Renal cortex interstitium (tissue), 11 donors: ENCODE measurements at regions not wholly inside any gene's neighbourhood (a gene's known extent, or its start where the extent isn't known, plus 50 kb on each side); places are given as distances from the start of the nearest gene placed in this dataset.
"Not testable (repeated sequence)": the region's sequence is repeated elsewhere in the genome, so short reads cannot be mapped to it uniquely, and the experiment has no call there.

ENCODE experiments used
- DNase-seq, 11 donors: peaks; one replicate each; pipeline ENCODE4 v3.0.0-alpha.2; 2013; ENCODE audit warnings: low read depth in 9 of 11, low spot score in 4 of 11; ENCODE audit errors: extremely low read depth in 1 of 11

DNA sequence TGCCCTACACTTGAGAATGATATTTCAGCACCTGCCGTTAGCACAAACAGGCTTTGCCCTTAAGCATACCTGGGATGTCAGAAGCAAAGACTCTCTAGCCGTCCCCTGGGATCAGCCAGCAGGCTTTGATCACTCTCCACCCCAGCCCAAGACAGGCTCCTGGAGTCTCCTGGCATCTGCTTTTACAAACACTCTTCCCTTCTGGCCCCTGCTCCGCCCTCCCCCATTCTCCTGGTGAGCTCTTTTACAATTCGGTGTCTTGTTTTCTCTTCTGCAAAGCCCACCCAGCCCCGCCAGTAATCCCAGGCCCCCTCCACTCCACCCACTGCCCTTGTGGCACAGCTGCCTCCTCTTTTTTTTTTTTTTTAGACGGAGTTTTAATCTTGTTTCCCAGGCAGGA is 50.4 kb downstream of the KATNIP start:
- no peak for DNase-seq

DNA sequence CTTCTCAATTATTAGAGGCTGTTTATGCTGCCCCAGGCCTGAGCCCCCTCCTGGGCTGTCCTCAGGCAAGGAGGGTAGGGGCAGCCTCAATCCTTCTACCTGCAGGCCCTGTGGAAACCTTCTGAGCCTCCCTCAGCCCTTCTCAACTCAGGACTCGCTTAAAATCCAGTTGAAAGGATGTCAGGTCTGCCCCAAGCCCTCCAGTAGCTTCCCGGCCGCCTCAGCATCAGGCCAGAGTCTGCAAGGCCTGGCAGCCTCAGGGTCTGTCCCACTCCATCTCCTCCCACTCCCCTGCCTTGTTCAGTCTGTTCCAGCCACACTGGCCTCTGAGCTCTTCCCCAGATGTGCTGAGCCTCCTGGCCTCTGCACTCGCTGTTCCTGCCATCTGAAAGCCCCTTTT is 52.2 kb downstream of the KATNIP start:
- DNase-seq, result no peak

DNA sequence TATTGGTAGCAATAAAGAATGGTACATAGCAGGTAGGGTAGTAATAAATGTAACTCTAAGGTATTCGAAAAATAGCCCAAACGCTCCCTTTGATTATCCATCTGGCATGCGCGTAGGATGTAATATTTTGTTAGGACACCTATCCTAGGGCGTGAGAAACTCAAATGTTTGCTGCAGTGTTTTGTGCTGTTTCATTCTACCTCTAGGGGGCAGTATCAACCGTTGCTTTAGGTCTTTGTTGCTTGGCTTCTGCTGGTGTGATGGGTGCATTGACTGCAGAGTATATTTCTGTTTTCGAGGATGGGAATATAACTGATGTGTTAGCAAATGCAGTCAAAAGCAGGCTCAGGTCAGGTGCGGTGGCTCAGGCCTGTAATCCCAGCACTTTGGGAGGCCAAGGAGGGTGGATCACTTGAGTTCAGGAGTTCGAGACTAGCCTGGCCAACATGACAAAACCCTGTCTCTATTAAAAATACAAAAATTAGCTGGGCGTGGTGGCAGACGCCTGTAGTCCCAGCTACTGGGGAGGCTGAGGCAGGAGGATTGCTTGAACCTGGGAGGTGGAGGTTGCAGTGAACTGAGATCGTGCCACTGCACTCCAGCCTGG is 55.7 kb downstream of the KATNIP start:
- DNase-seq, result peak in 2 of 11 donors; percentile 40 to 56

DNA sequence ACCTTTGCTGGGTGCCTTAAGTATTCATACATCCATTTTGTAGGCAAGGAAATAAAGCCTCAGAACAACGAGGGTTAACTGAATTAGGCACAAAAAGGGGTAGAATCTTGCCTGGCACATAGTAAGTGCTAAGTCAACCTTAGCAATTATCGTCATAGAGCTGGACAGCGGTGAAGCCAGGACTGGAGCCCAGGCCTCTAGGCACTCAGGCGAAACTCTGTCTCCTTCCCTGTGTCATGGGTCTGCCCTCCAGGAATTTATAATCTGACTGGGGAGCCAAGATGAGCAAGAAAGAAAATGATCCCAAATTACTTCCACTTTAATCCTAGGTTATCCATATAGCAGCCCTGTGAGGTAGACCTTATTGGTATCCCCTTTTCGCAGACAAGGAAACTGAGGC is 61.4 kb downstream of the KATNIP start:
- no peak for DNase-seq

DNA sequence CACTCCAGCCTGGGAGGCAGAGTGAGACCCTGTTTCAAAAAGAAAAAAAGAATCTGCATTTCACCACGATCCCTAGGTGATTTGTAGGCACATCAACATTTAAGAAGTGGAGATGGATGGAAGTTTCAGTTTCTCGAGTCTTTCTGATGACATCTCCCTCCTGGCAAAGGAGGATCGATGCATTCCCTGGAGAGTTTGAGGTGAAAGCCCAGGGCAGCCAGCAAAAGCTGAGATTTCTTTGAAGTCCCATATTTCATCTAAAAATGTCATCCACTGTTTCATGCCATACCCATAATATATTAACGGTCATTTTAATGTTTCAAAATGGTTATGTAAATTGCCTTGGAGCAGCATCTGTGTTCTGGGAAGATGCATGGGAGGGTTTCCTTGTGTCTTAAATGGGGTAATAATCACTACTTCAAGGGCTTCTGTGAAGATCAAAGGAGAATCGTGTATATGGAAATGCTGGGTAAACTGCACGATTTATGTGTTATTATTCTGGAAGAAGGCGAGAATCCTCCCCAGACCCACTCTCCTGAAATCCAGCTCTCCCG is 63.4 kb downstream of the KATNIP start:
- no peak for DNase-seq

DNA sequence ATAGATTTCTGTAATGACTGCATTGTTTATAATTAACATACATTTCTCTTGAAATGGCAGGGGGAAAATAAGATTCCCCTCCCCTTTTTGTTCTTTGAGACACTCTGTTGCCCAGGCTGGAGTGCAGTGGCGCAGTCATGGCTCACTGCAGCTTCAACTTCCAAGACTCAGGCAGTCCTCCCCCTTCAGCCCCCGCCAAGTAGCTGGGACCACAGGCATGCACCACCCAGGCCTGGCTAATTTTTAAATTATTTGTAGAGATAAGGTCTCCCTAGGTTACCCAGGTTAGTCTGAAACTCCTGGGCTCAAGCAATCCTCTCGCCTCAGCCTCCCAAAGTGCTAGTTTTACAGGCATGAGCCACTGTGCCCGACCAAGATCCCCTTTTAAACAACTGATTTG is 67.7 kb downstream of the KATNIP start:
- DNase-seq, result no peak

DNA sequence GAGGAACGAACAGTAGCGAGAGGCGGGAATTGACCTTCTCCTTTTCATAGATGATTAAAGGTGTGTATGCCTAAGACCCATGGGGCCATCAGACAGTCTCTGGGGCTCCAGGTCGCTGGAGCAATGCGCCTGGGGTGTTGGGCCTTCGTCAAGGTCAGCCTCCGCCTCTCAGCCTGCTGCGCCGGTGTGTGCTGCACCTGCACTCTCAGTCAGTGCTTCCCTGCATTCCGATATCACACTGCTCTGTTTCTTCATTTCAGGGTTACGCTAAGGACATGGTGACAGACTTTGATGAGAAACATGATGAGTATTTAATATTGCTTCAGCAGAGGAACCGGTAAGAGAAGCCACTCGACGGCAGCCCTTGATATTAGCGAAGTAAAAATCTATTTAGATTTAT is 68.2 kb downstream of the KATNIP start:
- no peak for DNase-seq

DNA sequence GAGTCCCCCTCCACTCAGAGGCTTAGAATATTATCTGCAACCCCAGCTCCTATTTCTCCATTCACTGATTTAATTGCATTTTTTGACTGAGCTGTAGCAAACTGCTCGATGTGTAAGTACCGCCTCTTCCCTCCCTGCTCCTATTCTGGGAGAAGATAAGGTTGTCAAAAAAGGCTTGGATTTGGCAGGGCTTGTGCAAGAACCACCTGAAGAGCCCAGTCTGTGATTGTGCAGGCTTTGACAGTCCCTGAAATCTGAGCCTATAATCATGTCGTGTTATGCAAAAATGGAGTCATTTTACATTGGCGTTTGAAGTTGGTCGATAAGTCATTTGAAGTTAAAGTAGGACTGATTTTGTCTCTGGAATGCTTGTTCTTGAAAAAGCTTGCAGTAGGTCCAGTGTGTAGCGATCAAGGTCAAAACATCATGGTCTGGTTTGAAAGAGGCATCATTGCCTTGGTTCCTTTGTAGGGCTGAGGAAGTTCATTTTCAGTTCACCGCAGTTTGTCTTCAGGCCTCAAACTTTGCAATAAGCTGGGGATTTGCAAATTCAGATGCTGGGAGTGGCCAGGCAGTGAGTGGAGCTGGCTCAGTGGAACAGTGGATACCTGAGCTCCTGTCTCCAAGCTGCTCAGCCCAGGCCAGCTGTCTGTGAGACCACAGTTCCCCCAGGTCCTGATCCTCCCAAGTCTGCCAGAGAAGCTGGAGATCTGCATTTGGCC is 68.8 kb downstream of the KATNIP start:
- no peak for DNase-seq

DNA sequence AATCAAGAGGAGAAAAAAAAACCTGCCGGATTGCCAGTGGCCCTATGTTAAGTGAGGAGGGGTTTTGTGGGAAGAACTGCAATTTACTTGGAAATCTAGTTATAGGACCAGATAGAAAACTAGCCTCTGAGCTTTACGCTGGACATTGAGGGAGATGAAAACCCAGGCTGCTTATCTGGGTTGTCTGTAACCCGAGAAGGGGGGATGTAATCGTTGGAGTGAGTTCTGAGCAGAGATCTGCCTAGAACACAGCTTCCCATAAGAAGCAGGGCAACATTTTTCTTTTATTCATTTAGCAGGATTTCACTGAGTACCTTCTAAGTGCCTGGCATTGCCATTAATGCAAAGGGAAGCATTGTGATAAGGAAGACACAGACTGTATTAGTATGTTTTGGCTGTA is 70.6 kb downstream of the KATNIP start:
- DNase-seq, result no peak

DNA sequence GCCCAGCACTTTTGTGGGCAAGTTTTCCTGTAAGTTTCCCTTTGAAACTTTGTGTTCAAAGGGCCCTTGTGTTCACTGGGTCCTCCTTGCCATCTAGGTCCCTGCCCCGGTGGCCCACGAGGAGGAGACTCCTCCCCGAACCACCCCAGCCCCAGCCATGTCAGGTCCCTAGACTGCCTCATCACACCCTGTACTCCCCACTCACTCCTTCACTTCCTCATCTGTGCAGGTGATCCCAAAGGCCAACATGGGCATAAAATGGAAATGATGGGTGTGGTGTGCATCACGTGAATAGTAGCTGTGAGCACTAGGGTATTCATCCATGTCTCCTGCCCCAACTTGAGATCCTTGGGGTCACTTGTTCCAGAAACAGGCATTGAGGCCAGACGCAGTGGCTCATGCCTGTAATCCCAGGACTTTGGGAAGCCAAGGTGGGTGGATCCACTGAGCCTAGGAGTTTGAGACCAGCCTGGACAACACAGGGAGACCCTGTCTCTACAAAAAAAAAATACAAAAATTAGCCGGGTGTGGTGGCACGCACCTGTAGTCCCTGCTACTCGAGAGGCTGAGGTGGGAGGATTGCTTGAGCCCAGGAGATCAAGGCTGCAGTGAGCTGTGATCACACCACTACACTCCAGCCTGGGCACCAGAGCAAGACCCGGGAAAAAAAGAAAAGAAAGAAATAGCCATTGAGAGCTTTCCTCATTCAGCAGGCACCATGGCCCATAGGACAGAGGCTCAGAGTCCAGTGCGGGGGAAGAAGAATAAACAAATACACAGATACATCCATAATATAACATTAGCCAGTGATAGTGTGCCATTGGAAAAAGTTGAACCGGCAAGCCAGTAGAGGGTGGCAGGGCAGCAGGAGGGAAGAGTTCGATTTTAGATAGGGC is 74.5 kb downstream of the KATNIP start:
- no peak for DNase-seq

DNA sequence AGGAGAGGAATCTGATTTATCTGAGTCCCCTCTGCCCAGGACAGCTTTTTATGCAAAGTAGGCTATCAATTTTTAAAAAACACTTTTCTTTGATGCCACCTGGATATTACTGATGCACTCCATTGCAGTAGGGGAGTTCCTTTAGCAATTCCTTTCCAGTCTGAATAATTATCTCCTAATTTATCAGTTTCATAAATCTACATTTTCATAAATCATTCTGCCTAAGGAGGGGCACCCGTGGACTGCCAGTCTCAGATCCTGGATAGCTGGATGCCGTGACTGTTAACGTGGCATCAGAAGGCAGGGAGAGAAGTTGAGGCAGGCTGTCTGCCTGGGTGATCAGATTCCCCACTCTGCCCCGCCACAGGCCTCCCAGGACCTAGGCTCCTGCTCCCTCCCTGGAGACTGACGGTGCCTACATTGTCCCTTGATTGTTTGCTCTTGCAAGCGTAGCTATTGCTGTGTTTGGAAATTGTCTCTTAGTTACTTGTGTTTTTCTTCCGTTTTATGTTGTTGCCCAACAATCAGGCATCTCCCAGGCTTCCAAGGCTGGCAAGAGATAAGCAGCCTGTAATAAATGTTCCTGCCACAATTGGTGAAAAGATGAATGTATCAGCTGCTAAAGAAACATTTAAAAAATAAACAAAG is 75.2 kb downstream of the KATNIP start:
- no peak for DNase-seq

DNA sequence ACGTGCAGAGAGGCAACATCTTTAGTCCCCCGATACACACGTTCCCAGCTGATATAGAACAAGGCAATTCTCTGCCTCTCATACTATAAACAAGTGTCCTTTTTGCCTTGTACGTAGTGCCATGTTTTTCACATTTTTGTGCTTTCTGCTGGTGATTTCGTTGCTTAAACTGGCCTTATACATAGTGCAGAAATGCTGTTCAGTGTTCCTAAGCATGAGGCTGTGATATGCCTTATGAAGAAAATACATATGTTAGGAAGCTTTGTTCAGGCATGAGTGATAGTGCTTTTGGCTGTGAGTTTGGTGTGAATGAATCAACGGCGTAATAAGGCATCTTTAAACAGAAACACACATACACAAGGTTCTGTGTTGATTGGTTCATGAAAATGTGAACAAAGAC is 77.2 kb downstream of the KATNIP start:
- no peak for DNase-seq

DNA sequence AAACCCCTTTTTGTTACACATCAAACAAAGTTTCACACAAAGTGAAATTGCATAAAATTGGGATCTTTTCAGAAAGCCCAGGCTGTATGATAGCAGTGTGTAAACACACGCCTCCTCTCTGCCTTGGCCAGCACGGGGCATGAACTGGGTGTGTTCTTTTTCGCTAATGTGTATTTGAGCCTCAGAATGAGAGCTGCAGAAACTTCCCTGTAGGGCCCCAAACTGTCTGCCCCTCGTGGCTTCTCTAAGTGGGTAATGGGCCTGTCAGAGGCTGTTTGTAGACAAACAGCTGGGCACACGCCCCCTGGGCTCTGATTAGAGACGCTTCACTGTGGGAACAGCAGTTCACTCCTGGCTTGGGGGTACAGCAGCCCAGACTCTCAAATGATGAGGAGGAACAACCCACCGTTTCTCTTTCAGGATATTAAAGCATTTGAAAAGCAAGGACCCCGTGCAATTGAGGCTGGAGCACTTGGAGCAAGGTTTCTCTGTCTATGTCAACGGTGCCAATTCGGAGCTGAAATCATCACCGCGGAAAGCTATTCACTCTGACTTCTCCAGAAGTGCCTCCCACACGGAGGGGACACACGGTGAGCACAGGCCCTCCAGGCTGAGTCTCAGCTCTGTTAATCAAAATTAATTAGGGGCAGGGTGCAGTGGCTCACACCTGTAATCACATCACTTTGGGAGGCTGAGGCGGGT is 78.4 kb downstream of the KATNIP start:
- DNase-seq, result no peak

DNA sequence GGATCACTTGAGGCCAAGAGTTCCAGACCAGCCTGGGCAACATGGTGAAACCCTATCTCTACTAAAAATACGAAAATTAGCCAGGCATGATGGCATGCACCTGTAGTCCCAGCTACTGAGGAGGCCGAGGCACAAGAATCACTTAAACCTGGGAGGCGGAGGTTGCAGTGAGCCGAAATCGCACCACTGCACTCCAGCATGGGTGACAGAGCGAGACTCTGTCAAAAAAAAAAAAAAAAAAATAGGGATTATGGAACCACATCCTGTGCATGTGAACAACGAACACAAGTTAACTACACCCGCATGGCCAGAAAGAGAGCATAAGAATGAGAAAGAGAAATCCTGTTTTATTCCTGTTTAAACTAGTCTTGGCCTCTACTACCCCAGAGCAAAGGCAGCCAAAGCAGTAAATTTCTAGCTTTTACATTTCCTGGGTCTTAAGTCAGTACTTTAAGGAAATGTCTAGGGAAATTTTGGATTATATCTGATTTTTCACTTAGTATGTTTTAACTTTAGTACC is 79.1 kb downstream of the KATNIP start:
- not testable (repeated sequence) for DNase-seq

DNA sequence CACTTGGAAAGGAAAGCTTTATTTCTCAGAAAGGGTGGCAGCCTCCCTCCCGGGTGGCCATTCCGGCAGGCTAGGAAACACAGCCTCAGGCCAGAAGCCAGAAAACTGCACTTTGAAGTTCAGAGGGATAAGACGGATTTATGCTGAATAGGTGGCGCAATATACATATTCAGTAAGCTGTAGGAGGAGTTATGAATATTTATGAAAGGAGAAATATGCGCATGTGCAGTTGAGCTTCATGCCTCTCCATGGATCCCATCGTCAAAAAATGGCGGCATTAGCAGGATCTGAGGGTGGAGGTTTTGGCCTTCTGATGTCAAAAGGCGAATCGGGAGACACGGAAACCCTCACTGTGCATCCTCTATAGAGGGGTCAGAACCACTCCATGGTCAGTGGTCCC is 82.3 kb downstream of the KATNIP start:
- no peak for DNase-seq

DNA sequence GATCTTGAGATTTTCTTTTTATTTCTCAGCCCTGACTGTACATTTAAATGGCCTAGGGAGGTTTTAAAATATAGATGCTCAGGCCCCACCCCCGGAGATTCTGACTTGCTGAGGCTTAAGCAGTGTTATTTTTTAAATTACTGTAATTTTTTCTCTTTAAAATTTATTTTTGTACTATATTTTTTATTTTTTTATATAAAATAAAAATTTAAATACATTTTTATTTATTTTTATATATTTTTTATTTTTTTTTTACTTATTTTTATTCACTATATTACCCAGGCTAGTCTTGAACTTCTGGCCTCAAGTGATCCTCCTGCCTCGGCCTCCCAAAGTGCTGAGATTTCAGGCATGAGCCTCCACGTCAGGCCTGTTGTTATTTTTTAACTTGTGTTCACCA is 83.3 kb downstream of the KATNIP start:
- DNase-seq, result no peak

DNA sequence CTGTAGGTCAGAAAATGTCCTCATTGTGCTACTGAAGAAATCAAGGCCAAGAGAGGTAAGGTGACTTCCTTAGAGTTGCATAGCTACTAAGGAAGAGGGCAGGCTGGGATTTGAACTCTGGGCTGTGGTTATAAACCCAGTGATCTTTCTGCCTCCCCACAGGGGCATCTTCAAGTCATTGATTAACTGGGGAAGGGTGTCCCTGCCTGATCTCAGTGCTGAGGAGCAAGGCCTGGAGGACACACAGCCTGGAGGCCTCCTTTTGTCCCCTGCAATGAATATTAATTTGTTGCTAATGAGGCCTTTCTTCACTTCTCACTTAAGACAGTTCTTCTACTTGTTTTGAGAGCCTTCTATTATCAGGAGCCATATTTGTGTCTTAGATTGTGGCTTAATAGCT is 83.8 kb downstream of the KATNIP start:
- no peak for DNase-seq

DNA sequence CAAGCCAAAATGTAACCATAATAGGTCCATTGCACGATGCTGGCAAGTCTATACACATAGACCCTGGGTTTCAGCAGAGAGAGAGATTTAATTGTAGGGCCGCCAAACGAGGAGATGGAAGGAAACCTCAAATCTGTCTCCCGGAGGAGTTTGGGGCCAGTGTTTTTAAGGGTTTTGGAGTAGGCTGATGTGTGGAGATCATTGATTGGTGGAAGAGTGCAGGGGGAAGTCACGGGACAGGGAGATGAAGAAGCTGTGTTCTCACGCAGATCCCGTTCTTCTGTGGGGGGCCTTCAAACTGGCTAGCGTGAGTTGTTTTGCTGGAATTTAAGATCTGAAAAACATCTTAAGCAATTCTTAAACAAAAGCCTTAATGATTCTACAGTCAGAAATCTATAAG is 84.8 kb downstream of the KATNIP start:
- no peak for DNase-seq
